ENCODE measurements at regions not wholly inside any gene's neighbourhood (a gene's known extent, or its start where the extent isn't known, plus 50 kb on each side); places are given as distances from the start of the nearest gene placed in this dataset.

GRCh38 chr18:37672001-37672400 is 106.4 kb upstream of the CELF4 start:
- H3K27me3 ChIP-seq (ENCODE audit: control insufficient read depth, insufficient read depth, low read length): no peaks in the 10 kb centered on the region
- WGBS (ENCODE audit: insufficient coverage): 80% methylated on average over 2 of the region's 2 CpGs
- H3K27ac ChIP-seq (ENCODE audit: low read length): no peak overlapping the region
- H3K4me3 ChIP-seq (ENCODE audit: low read length): no peak overlapping the region
- Mint-ChIP-seq H3K27me3 (ENCODE audit: low read depth in 2 of 2) (no peaks in the 10 kb centered on the region), H3K4me3 (no peak overlapping the region), H3K27ac (no peak overlapping the region), H3K9me3 (peaks cover 5 to 14% of the 10 kb centered on the region in 2 donors), H3K36me3 (no peaks in the 10 kb centered on the region), H3K4me1 (no peaks in the 10 kb centered on the region)
- intact Hi-C loops (cut with micrococcal nuclease): no loop called here
- no peak for ATAC-seq
- no peak for TF ChIP-seq CTCF (IDR thresholded peaks at IDR 0.05)
- no peaks in the 10 kb centered on the region for H3K36me3 ChIP-seq (ENCODE audit: control insufficient read depth, insufficient read depth, low read length)
- peaks cover 7% of the 10 kb centered on the region for H3K9me3 ChIP-seq (ENCODE audit: control insufficient read depth, insufficient read depth, low read length)
- H3K4me1 ChIP-seq (ENCODE audit: control insufficient read depth, insufficient read depth, low read length): no peaks in the 10 kb centered on the region
- no peak for DNase-seq

- no peaks in the 10 kb centered on the region for H3K36me3 Mint-ChIP-seq
- H3K4me3 Mint-ChIP-seq: no peak overlapping the region
- peaks cover 5 to 16% of the 10 kb centered on the region in 2 donors for H3K9me3 Mint-ChIP-seq
- H3K4me3 ChIP-seq (ENCODE audit: low read length): no peak overlapping the region
- intact Hi-C loops (cut with micrococcal nuclease): no loop called here
- no peak overlapping the region for H3K27ac ChIP-seq (ENCODE audit: low read length)
- DNase-seq: no peak
- no peaks in the 10 kb centered on the region for H3K36me3 ChIP-seq (ENCODE audit: control insufficient read depth, insufficient read depth, low read length)
- H3K27ac Mint-ChIP-seq: no peak overlapping the region
- no peaks in the 10 kb centered on the region for H3K4me1 ChIP-seq (ENCODE audit: control insufficient read depth, insufficient read depth, low read length)
- no peaks in the 10 kb centered on the region for H3K27me3 Mint-ChIP-seq (ENCODE audit: low read depth in 2 of 2)
- TF ChIP-seq CTCF (IDR thresholded peaks at IDR 0.05): no peak
- H3K9me3 ChIP-seq (ENCODE audit: control insufficient read depth, insufficient read depth, low read length): peaks cover 7% of the 10 kb centered on the region
- ATAC-seq: no peak
- H3K27me3 ChIP-seq (ENCODE audit: control insufficient read depth, insufficient read depth, low read length): no peaks in the 10 kb centered on the region
- no peaks in the 10 kb centered on the region for H3K4me1 Mint-ChIP-seq
- 88% methylated on average over 6 of the region's 6 CpGs for WGBS (ENCODE audit: insufficient coverage)
These were observed 105.9 kb upstream of the CELF4 start for GRCh38 chr18:37671530-37671929.

GRCh38 chr18:37671119-37671518 is 105.5 kb upstream of the CELF4 start:
- WGBS (ENCODE audit: insufficient coverage): 90% methylated on average over 14 of the region's 14 CpGs
- H3K4me3 ChIP-seq (ENCODE audit: low read length): no peak overlapping the region
- Mint-ChIP-seq H3K27me3 (ENCODE audit: low read depth in 2 of 2) (no peaks in the 10 kb centered on the region), H3K36me3 (no peaks in the 10 kb centered on the region), H3K4me3 (no peak overlapping the region), H3K27ac (no peak overlapping the region), H3K4me1 (no peaks in the 10 kb centered on the region), H3K9me3 (peaks cover 5 to 17% of the 10 kb centered on the region in 2 donors)
- DNase-seq (no peak), ATAC-seq (no peak)
- no peak overlapping the region for H3K27ac ChIP-seq (ENCODE audit: low read length)
- no peaks in the 10 kb centered on the region for H3K27me3 ChIP-seq (ENCODE audit: control insufficient read depth, insufficient read depth, low read length)
- intact Hi-C loops (cut with micrococcal nuclease): no loop called here
- H3K9me3 ChIP-seq (ENCODE audit: control insufficient read depth, insufficient read depth, low read length): peaks cover 5% of the 10 kb centered on the region
- no peaks in the 10 kb centered on the region for H3K36me3 ChIP-seq (ENCODE audit: control insufficient read depth, insufficient read depth, low read length)
- no peak for TF ChIP-seq CTCF (IDR thresholded peaks at IDR 0.05)
- H3K4me1 ChIP-seq (ENCODE audit: control insufficient read depth, insufficient read depth, low read length): no peaks in the 10 kb centered on the region

- Mint-ChIP-seq H3K4me3 (no peak overlapping the region), H3K4me1 (no peaks in the 10 kb centered on the region), H3K27me3 (ENCODE audit: low read depth in 2 of 2) (no peaks in the 10 kb centered on the region), H3K9me3 (peaks cover 5 to 14% of the 10 kb centered on the region in 2 donors), H3K36me3 (no peaks in the 10 kb centered on the region), H3K27ac (no peak overlapping the region)
- Histone ChIP-seq H3K9me3 (ENCODE audit: control insufficient read depth, insufficient read depth, low read length) (peaks cover 4% of the 10 kb centered on the region), H3K27ac (ENCODE audit: low read length) (no peak overlapping the region), H3K4me3 (ENCODE audit: low read length) (no peak overlapping the region), H3K27me3 (ENCODE audit: control insufficient read depth, insufficient read depth, low read length) (no peaks in the 10 kb centered on the region), H3K36me3 (ENCODE audit: control insufficient read depth, insufficient read depth, low read length) (no peaks in the 10 kb centered on the region), H3K4me1 (ENCODE audit: control insufficient read depth, insufficient read depth, low read length) (no peaks in the 10 kb centered on the region)
- intact Hi-C loops (cut with micrococcal nuclease): no loop called here
- no peak for TF ChIP-seq CTCF (IDR thresholded peaks at IDR 0.05)
- ATAC-seq: no peak
- WGBS (ENCODE audit: insufficient coverage): 94% methylated on average over 17 of the region's 17 CpGs
- no peak for DNase-seq
These were observed 104.5 kb upstream of the CELF4 start for GRCh38 chr18:37669991-37670534.
